ENCODE measurements at regions not wholly inside any gene's neighbourhood (a gene's known extent, or its start where the extent isn't known, plus 50 kb on each side); places are given as distances from the start of the nearest gene placed in this dataset.

DNA sequence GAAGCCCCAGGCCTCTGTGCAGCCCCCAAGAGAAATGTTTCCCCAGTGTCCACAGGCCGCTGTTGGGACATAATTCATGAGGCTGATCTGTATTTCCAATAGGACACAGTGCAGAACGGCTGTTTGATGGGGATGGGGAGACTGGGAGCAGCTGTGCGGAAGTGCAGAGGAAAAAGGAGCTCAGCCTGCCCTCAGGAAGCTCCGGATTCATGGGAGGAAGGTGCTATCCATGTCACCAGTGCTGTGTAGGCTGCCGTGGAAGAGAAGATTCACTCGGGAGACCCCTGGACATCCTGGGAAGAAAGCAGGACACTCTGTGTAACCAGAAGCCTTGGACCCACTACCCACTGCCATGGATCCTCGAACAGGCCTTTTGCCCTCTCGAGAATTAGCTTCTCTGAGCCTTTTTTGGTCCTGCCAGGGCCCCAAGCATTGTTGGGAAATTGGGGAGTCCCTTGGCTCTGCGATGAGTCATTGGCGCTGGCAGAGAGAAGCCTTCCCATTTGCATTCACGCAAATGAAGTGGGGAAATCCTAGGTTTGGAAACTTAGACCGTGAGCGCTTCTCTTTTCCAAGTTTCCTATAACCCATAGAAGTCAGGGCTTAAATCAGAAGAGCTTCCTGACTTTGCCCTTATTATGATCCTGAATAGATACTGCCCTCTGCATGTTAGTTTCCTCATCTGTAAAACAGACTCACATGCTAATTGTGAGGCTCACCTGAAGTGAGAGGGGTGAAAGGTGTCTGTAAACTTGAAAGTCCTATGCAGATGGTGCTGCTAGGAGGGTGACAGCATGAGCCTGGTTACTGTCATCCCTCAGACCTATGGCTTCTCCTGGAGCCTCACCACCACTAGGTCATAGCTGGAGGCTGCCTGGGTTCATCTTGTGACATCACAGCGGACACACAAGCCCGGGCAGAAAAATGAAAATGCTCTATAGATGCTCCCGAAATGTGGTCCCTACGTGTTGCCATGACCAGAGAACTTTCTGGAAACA, 229.2 kb upstream of the B3GAT1 start:
- in situ Hi-C loops (cut with HindIII; ENCODE audit: low sequenced_read_pairs), result loop anchor here (5.0 kb wide), 1 partner anchor 106 kb away; no protein-coding TSS in a partner anchor

DNA sequence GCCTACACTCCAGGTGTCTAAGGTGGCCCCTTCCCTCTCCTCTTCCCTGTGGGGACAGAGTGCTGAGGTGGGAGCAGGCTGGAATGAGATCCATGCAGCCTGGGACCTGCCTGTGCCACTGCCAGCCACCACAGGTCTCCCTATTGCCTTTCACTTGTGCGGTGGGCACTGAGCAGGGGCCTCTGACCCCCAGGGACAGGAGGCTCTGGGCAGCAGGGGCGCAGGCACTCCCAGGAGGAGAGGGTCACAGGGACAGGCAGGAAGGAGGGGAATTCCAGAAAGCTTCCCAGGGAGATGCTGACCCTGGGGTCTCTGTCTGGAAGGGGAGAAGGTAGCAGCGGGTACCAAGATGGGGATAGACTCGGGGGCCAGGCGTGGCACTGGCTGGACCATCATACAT, 228.5 kb upstream of the B3GAT1 start:
- in situ Hi-C loops (cut with HindIII; ENCODE audit: low sequenced_read_pairs), result loop anchor here (5.0 kb wide), 1 partner anchor 107 kb away; no protein-coding TSS in a partner anchor

DNA sequence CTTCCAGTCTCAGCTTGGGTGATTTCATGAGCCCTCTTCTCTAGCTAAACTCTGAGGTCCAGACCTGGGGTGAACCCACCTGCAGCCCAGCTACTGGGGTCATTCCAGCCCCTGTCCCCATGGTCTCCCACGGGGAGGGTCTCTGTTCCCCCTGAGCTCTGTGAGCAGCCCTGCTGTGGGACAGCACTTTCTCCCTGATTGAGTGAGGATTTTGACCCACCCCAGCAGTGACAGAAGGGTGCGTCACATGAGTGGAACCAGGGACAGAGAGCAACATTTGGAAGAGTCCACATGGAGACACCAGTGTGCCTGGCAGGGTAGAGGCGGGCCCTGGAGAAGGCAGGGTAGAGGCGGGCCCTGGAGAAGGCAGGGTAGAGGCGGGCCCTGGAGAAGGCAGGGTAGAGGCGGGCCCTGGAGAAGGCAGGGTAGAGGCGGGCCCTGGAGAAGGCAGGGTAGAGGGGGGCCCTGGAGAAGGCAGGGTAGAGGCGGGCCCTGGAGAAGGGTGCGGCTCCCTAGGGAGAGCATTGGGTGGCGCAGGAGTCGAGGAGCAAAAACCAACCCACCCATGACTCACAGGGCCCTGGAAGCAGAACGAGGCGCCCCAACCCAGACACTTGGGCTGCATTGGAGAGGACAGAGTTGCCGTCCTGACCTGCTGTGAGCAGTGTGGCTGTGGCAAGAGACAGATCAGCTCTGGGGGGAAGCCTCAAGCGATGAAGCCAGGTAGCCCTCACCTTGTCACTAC, 227.7 kb upstream of the B3GAT1 start:
- in situ Hi-C loops (cut with HindIII; ENCODE audit: low sequenced_read_pairs), result loop anchor here (5.0 kb wide), 1 partner anchor 108 kb away; no protein-coding TSS in a partner anchor

DNA sequence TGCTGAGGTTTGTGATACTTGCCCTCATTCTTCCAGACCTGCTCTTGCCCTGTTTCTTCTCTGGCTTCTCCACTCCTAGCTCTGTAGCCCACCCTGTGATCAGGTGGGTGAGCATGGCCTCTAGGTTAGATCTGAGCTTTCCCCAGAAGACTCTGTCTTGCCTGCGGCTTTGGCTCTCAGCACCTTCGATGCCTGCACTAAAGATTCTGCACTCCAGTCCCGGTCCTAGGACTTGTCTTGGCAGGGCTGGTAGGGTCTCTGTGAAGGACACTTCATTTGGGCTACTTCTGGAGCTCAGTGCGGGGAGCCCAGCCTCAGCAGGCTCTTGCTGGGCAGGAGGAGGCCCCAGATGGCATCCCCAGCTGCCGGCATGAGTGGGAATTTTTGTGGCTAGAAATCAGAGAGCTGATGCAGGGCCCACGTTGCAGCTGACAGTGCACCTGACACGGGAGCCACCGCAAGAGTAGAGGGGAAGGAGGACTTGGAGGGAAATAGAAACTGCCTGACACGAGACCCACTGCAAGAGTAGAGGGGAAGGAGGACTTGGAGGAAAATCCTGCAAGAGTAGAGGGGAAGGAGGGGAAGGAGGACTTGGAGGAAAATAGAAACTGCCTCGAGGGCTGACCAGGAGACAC, 226.9 kb upstream of the B3GAT1 start:
- in situ Hi-C loops (cut with HindIII; ENCODE audit: low sequenced_read_pairs), result no loop called here

DNA sequence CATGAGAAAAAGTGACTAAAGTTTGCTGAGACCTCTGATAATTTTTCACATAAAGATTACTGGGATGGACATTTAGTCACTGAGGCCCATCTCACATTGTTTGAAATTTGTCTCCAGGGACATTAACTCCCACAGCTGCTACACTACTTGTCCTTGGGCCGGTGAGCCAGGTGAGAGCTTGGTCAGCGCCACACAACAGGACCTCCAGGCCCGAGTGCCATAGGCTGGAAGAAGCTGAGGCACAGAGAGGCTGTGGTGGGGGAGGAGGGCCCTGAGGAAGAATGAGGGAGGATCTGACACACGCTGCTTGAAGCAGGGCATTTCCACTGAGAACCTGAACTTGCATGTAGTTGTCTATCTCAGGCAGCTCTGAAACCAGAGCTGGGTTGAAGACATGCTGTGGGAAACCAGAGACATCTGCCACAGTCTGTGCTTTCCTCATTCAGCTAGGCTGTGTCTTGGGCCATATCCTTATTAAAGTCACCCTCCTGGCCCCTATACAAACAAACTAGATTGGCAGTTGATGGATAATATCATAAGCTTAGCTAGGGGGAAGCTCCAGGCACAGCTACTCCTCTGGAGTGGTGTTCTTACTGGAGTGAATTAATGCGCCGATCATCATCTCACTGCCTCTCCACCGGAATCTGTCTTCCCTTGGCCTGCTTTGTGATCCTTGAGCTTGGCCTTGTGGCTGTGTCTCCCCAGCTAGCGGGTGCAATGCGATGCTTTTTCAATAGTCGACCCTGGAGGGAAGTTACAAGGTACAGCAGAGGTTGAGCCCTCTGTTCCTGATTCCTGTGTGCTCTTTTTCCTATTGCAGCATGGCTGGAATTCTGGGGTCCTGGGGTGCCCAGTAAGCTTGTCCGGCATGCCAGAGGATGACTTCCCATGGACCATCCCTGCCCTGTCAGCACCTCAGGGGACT, 225.3 kb upstream of the B3GAT1 start:
- in situ Hi-C loops (cut with HindIII; ENCODE audit: low sequenced_read_pairs), result no loop called here

DNA sequence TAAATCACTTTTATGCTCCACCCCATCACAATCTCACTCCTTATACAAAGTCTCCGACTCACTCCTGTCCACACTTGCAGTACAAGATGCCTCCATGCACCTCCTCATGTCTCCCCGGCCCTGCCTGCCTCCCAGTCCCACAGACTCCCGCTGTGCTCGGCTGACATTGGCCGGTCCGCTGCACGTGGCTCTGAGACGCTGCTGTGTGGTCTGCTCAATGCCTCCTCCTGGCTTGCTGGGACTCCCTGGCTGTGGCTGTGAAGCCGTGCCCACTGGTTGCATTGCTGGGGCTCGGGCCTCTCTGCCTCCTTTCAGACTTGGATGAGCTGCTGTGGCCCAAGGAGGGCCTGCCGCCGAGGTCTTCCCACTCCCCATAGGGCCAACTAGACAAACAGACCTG, 224.0 kb upstream of the B3GAT1 start:
- in situ Hi-C loops (cut with HindIII; ENCODE audit: low sequenced_read_pairs), result no loop called here

DNA sequence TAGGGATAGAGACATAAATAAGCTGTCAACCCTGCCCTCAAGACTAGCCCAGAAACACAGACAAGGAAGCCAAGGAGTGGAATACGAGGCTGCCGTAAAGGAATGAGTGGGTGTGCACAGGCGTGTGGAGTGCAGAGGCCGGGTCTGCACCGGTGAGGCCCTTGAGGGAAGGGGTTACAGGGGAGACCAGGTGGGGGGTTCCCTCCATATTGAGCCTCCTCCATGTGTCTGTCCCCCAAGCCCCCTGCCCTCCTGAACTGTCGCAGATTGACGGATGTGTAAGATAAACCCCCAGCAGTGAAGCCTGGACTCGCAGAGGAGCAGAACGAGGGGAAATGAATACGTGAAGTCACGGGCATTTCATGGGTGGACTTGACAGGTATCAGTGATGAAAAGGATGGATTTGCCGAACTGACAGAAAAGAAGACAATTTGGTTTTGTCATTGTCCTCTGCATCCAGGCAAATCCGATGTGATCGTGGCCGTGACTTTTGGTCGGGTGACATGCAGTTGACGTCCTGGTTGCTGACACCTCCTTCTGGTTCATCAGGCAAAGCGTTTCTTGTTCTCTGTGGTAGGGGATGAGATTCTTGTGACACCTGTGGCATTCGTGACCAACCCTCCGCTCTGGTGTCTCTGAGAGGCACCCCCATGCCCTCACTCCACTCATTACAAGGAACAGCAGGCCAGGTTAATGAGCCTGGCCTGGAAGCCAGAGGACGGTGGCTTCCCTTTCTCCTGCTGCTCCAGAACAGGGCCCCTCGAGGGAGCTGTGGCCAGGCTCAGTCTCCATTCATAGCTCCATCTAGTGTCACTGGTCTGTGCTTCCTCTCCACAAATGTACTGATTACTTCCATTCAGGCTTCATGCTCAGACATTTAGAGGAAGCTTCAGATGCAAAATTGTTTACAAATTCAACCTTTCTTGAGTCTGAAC, 223.1 kb upstream of the B3GAT1 start:
- in situ Hi-C loops (cut with HindIII; ENCODE audit: low sequenced_read_pairs), result no loop called here

DNA sequence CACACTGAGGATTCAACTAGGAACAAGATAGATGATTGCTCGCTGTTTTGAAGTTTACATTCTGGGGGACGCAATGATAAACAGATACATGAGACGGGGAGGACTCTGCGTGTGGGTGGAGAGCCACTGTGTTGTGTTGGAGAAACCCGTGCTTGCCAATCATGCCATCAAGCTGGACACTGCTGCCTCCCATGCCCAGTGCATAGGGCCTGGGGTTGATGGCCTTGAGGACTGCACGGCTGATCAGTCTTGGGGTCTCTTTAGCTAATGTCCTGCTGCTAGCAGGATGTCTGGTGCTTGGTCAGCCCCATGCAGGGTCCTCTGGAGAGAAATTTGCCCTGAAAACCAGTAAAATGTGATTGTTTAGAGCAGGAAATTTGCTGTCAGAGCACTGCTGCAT, 221.2 kb upstream of the B3GAT1 start:
- in situ Hi-C loops (cut with HindIII; ENCODE audit: low sequenced_read_pairs), result no loop called here

DNA sequence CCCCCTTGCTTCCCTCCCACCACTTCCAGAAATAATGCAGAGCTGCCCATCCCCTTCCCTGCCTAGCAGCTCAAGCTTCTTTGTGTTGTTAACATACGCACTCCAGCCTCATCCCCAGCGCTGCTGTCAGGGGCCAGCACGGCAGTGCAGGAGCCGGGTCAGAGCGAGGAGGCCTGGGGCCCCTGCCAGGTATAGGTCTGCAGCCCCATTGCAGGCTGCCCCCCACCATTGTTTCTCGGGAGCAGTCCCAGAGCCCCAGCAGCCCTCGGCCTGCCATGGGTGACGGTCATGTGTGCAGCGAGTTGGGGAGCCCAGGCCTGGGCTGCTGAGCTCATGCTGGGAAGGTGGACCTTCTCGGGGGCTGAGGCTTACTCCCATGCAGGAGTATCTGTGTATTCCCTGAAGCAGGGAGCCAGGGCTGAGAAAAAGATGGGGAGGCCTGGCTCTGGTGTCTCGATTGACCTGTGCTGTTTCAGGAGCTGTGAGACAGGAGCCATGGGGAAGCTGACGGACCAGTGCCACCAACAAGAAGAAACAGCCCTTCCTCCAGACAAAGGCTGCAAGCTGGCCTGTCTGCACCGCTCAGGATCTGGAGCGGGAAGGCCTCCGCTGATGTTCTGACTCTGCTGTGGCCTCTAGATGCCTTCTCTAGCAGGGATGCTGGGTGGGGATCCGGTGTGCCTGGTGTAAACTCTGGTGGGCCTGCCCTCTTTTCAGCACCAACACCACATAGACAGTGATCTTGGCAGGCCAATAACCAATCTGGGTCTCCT, 220.5 kb upstream of the B3GAT1 start:
- in situ Hi-C loops (cut with HindIII; ENCODE audit: low sequenced_read_pairs), result no loop called here

DNA sequence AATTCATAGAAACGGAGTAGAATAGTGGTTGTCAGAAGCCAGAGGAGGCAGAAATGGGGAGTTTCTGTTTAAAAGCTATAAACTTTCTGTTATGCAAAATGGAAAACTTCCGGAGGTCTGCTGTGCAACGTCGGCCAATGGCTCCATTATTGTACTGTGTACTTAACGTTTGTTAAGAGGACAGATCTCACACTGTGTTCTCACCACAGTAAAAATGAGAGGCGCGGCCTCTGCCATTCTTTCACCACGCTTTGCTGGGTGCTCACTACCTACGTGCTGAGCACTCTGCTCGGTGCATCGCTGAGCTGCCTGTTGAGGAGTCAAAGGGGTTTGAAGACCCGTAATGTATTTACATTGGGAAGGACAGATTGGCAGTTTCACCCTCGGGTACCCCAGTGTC, 218.8 kb upstream of the B3GAT1 start:
- in situ Hi-C loops (cut with HindIII; ENCODE audit: low sequenced_read_pairs), result no loop called here

DNA sequence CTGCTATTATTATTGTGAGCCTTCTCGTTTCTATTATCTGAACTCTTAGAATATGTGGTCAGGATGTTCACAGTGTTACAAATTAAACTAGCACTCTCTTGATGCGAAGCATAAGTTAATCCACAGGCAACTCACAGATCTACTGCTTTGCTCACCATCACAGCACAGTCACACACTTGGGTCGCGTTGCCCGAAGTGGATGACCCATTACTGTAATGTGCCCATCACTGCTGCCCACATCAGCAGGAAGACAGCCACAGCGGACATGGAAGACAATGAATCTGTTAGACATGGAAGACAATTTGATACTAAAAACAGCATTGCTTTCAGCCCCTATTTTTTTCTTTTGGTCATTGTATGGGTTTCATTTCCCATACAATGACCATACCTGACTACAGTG, 216.4 kb upstream of the B3GAT1 start:
- in situ Hi-C loops (cut with HindIII; ENCODE audit: low sequenced_read_pairs), result no loop called here

DNA sequence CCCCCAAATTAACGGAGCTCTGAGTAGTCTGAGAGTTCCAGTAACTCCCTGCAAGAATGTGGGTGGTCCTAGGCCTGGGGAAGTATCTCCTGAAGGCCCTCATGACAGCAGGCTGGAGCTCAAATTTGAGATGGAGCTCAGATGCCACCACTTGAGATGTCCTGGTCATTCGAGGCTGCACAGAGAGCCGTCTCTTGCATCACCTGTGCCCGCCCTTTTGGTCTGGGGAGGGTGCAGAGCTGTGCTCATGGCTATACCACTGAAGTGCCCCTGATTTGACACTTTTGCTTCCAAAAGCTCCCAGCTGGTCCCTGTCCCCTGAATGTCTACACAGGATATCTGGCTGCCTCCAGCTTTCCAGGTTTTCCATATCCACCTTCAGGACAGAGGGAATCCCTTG, 214.0 kb upstream of the B3GAT1 start:
- in situ Hi-C loops (cut with HindIII; ENCODE audit: low sequenced_read_pairs), result no loop called here

DNA sequence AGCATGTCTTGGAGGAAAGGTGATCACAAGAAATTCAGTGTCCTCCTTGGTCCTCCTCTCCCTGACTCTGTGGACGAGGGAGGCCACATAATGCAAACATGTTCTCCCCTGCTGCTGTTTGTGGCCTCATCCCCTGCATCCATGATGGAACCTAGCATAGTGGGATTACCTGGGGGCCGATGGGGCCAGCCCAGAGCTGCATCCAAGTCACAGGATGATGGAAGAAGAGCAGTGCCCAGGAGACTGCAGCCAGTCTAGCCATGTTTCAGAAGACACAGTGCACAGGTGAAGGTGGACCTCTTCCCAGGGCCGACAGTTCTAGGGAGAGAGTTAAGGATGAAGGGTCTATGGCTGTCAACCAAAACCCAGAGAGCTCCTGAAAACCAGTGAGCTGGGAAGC, 213.6 kb upstream of the B3GAT1 start:
- in situ Hi-C loops (cut with HindIII; ENCODE audit: low sequenced_read_pairs), result no loop called here

DNA sequence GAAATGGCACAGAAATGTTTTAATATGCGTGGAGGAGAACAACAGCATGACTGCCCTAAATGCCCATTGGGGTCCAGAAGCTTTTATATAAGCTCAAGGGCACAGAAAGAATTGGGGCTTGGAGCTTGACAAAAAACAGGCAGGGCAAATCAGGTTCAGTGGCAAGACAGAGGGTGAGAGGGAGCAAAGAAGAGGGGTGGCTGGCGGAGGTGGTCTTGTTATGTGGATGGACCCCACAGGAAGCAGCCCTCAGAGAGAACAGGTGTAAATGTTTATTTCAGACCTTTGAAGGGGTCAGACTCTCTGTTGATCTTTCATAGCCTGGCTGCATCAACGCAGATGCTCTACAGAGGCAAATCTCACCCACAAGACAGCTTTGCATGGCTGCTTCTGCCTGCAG, 213.1 kb upstream of the B3GAT1 start:
- in situ Hi-C loops (cut with HindIII; ENCODE audit: low sequenced_read_pairs), result no loop called here

DNA sequence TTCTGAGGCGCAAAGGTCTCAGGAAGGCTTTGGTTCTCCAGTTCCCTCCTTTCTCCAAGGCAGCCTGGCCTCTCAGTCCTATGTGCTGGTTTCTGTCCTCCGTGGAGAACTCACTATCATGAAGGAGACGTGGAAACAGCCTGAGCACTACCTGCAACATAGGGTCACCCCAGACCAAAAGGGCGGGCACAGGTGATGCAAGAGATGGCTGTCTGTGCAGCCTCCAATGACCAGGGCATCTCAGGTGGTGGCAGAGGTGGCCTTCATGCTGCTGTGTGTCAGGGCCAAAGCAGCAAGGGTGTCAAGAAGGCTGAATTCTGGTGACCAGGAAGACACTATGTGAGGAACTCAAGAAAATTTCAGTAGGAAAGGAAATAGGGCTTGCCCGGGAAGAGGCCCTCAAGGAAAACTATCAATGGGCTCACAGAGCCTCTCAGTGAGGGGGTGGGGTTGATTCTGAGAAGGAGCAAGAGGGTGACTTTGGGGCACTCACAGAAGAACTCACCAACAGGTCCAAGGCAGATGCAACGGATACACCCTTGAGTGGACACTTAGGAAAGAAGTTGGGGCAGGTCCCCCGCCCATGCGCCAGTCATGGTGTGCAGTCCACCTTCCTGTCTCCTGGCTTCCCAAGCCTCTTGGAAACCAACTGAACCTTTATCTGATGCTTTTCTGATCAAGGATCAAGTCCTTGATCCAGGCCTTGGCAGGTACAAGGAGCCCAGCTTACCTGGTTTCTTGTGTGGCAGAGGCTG, 212.3 kb upstream of the B3GAT1 start:
- in situ Hi-C loops (cut with HindIII; ENCODE audit: low sequenced_read_pairs), result no loop called here

DNA sequence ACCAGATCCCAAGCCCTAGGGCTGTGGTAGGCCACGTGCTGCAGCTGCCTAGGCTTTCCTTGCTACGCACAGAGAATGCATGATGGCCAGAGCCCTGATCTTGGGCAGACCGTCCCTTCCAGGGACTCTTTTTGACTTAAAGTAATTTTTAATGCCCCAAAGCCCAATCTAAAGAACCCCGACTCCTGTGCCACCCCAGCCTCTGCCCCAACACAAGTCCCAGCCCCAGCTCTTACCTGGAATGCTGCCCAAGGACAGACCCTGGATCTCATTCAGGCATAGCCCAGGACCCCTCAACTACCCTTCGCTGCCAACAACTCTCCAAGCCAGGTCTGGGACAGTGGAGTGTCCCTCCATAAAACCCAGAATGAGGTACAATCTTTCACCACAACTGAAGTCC, 211.7 kb upstream of the B3GAT1 start:
- in situ Hi-C loops (cut with HindIII; ENCODE audit: low sequenced_read_pairs), result no loop called here

DNA sequence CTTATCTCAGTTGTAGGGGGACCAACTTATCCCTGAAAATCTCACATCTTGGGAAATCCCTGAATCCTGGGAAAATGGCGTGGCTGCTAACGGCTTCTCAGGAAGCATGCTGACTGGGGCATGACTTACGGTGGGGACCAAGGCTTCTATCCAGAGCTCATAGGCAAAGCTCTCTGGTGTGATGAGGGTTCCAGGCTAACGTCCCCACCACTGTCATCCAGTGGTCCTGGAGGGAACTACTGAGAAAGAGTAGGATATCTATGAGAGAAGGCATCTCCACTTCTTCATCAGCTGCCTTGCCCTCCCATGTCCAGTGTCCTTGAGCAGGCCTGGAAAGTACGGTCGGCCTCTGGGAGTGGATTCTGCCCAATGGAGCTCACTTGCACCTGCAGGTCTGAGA, 210.4 kb upstream of the B3GAT1 start:
- in situ Hi-C loops (cut with HindIII; ENCODE audit: low sequenced_read_pairs), result no loop called here

DNA sequence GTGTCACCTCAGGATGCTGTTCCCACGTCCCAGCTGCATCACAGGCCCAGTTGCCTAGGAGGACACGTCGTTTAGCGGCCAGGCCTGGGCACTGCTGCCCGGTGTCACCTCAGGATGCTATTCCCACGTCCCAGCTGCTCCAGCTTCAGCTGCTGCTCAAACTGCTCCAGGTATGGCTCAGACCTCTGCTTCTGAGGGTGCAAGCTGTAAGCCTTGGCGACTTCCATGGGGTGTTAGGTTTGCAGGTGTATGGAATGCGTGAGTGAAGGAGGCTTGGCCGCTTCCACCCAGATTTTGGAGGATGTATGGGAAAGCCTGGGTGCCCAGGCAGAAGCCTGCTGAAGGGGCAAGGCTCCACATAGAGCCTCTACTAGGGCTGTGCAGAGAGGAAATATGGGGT, 205.3 kb upstream of the B3GAT1 start:
- in situ Hi-C loops (cut with HindIII; ENCODE audit: low sequenced_read_pairs), result no loop called here
